ENCODE measurements at regions not wholly inside any gene's neighbourhood (a gene's known extent, or its start where the extent isn't known, plus 50 kb on each side); places are given as distances from the start of the nearest gene placed in this dataset.

- DNase-seq = no peak
Measured at GRCh38 chr7:113452245-113452644, 333.9 kb upstream of the SMIM30 start.

- DNase-seq = no peak
Measured at GRCh38 chr7:113446791-113447190, 328.4 kb upstream of the SMIM30 start.

GRCh38 chr7:113446391-113446790 lies 328.0 kb upstream of the SMIM30 start:
- DNase-seq = no peak

DNA sequence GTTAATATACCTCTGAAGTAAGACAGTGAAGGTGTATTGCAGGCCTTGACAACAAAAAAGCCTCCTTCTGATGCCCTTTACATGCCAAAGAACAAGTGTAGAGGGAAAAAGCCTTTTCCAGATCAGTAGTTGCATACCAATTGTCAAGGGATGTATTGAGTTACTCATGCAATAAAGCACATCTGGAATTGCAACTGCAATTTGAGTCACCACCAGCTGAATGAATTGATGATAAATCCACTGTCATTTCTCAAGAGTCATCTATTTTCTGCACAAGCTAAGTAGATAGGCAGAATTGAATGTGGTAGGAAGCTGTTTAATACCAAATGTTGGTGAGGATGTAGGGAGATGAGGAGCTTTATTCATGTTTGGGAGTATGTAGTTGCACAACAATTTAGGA lies 325.9 kb upstream of the SMIM30 start:
- DNase-seq = no peak

DNA sequence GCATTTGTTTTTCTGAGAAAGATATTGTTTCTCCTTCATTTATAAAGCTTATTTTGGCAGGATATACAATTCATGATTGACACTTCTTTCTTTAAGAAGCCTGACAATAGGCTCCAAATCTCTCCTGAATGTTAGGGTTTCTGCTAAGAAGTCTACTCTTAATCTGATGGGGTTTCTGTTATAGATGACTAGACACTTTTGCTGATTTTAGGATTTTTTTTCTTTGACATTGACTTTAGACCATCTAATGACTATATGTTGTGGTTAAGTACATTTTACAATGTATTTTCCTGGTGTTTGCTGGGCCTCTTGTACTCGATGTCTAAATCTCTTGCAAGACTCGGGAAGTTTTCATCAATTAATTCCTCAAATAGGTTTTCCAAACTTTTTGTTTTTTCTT lies 321.8 kb upstream of the SMIM30 start:
- DNase-seq = no peak

DNA sequence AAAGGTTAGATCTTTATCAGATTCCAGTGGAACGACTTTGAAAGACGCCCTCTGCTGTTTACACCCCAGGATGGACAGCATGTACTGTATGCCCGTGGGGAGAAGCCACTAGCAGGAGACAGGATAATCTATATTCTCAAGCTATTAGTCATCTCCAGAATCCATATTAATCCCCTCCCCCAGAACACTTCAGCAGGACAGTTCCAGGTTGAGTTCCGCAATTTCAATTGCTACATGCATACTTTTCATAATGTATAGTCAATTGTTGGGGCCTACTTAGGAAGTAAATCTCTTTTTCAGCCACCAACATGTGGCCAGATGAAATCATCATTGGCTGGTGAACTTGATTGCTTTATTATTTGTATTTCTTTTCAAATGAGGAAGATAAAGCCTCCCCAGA lies 313.1 kb upstream of the SMIM30 start:
- no peak for DNase-seq

GRCh38 chr7:113424185-113424817 lies 305.9 kb upstream of the SMIM30 start:
- no peak for DNase-seq

DNA sequence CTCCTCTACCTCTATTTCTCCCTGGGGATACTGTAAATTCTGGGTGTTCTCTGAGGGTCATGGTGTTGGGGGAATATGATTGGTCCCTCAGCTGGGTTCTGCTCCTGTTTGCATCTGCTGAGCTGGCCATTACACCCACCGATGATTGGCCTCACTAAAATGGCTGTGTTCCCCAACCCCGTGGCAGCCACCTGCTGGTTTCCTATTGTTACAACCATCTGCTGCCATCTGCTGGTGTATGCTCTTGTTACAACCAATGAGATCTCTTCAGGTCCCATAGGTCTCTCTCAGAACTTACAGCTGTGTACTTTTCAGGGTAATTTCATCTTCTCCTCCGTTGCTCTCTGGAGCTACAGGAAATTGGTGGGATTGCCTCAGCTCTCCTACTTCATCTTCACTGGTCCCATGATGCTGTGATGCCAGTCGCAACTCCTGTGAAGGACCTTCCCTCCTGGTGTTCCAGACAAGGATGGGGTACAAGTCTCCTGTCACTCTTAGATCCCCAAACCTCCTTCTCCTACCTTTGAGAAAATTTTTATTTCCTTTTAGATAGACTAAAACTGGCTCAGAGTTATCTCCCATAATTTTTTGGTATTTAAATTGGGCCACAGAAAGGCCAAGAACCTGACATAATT lies 303.5 kb upstream of the SMIM30 start:
- peak; percentile 87 for DNase-seq

DNA sequence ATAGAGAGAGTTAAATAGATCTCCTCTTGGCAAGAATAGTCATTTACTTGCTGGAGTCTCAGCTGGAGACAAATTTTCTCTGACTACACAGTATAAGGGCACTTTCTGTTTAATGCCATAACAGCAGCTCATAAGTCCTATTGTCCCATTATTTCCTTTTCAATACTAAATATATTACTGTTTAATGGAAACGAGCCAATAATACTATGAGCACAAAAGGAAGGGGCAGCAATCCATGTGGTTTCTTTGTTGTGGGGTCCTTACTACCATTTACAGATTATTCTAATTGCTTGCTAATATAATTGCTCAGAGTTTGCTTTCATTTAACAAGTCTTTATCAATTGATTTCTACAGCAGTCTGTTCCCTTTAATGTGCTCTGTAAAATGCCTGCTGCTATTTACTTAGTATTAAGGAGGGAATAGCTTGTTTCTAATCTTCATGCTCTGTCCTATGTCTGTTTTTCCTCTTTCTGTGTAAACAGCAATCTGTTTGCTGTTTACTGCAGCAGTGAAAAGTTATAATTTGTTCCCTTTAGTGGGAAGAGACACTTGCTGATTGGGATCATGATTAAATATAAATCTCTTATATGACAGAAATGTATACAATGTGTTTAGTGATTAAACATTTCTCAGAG lies 296.2 kb upstream of the SMIM30 start:
- DNase-seq = no peak

- no peak for DNase-seq
Measured at GRCh38 chr7:113412410-113412809, 294.1 kb upstream of the SMIM30 start.

- no peak for DNase-seq
Measured at GRCh38 chr7:113410796-113411195, 292.4 kb upstream of the SMIM30 start.

GRCh38 chr7:113408999-113409398 lies 290.6 kb upstream of the SMIM30 start:
- DNase-seq = no peak

DNA sequence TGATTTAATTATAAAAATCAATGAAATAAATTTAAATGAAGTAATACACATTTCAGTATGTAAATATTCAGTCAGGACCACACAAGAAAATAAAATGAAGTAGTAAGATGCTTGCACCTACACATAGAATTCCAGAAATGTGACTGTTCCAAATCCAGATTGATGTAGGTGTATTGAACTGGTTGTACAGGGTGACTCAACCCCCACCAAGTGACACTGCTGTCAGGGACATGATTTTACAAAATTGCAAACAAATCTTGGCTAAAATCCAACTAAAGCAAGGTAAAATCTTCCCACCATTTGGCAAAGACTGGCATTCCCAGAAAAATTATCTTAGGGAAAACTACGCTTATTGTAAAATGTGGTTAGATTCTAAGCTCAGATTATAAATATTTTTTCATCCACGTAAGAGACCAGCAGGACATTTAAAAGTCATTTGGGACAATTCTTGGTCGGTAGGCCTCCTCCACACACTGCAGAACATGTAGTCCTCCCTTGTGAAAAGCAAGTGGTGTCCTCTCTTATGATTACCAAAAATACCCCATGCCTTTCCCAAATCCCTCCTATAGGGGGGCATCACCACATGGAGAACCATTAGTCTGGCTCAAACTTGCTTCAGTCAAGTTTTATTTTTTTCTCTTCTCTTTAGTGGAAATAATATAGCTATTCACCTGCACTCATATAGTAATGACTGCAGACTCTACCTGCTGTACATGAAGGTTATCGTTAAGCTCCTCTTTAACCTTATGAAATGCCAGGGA lies 287.1 kb upstream of the SMIM30 start:
- DNase-seq = no peak

GRCh38 chr7:113404245-113404644 lies 285.9 kb upstream of the SMIM30 start:
- DNase-seq = no peak

DNA sequence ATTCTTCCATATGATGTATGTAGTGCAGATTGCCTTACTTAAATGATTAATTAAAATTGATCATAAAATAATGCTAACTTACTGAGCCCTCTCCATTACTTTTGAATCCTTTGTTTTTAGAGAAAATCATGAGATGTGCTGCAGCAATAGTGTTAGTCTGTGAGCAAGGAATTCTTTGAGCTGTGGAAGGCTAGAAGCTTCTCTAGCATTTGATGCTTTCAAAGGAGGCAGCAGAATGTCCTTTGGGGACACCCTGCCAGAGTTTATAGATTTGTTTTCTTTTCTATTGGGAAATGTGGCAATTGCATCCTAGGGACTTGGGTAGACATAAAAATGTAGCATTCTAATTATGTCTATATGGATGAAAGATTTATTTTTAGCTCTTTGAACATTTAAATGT lies 284.1 kb upstream of the SMIM30 start:
- no peak for DNase-seq

DNA sequence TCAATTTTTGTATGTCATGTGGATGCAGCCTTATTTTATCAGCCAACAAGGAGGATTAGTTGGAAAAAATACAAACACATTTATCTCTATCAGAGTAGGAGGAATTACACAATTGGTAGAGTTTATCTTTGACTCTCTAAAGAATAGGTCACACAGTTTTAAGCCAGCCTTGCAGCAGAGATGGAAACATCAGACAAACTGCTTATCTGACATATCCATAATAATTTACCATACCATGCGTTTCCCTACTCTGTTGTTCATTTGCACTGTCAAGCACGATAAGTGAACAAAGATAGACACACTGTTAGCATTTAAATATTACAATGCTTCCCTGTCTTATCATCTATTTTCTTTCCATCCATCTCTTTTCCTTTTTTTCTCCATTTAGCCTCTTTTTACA lies 283.7 kb upstream of the SMIM30 start:
- no peak for DNase-seq

GRCh38 chr7:113394856-113395255 lies 276.5 kb upstream of the SMIM30 start:
- DNase-seq = no peak

GRCh38 chr7:113392841-113393540 lies 274.6 kb upstream of the SMIM30 start:
- no peak for DNase-seq

DNA sequence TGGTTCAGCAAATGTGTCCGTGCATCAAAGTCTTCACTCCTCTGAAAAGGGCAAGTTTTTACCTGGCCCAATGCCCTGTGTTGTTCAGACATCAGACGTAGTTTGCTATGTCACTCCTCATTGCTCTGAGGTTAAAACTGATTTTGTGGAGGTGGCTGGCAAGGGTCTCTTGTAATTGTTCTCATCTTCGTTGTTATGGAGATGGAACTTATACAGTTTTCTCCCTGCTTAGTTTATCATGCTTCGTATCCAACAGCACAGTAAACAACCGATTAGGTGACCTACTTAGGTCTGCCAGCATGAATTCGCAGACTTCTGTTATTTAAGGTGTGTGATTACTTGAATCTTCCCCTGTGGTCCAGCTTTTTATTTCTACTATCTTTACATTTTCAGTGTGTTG lies 274.1 kb upstream of the SMIM30 start:
- no peak for DNase-seq

GRCh38 chr7:113389112-113389646 lies 270.8 kb upstream of the SMIM30 start:
- no peak for DNase-seq

DNA sequence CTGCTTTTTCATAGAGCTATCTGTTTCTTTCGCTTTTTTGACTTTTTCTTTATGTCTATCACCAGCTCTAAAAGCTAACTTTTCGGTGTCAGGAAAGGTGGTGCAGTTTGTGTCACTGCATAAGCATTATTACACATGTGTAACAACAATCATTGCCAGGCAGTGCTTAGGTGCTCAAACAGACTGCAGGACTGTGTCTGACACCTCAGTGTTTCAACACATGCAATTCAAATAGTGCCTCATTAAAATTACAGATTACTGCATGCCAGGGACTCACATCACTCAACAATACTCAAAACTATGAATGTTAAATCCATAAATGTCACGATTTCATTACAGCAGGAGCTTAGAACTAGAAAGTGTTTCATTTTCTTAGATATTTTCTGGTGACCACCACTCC lies 265.3 kb upstream of the SMIM30 start:
- DNase-seq = no peak

GRCh38 chr7:113379746-113380145 lies 261.4 kb upstream of the SMIM30 start:
- no peak for DNase-seq

DNA sequence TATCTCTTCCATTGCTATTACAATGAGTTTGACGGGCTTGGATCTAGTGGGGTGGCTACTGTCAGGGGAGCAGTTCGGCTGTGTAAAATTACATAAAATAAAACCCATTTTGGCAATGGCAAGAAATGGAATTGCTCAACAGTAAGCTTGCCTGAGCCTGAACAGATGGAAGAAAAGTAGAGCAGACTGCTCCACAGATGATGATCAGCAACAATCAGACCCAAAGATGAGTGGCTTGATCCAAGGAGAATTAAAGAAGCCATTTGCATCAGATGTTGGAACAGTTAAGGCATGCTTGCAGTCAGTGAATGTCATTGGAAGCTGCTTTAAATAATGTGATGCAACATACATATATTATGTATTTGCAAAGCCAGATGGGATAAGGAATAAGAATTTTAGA lies 256.6 kb upstream of the SMIM30 start:
- no peak for DNase-seq

Measured in stimulated activated CD4-positive, alpha-beta T cell treated with anti-CD3 and anti-CD28 coated beads, Interleukin-15, amount 100 ng/mL, for 24 hours (primary cell).